ENCODE measurements at regions not wholly inside any gene's neighbourhood (a gene's known extent, or its start where the extent isn't known, plus 50 kb on each side); places are given as distances from the start of the nearest gene placed in this dataset.
A peak's percentile ranks its signal among the peaks of the same experiment; 100 is the strongest.

DNA sequence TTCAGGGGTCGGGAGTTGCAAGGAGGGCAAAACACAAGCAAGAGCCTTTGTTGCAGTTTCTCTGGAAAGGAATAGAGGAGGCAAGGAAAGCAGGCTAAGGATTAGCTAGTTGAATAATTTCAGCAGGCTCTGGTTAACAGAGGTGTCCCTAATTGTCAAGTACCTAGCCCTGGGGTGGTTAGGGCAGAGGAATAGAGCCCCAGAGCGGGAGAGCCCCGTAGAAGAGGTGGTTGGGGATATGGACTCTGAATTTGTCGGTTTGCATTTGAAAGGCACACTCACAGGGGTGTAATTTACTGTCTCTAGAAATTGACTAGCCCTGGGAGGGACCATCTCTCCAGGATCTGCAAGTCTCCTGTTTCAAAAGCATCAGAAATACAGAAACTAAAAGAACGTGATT is 1030.2 kb downstream of the TMEM182 start (continued):
- TF ChIP-seq, protein P1, sequence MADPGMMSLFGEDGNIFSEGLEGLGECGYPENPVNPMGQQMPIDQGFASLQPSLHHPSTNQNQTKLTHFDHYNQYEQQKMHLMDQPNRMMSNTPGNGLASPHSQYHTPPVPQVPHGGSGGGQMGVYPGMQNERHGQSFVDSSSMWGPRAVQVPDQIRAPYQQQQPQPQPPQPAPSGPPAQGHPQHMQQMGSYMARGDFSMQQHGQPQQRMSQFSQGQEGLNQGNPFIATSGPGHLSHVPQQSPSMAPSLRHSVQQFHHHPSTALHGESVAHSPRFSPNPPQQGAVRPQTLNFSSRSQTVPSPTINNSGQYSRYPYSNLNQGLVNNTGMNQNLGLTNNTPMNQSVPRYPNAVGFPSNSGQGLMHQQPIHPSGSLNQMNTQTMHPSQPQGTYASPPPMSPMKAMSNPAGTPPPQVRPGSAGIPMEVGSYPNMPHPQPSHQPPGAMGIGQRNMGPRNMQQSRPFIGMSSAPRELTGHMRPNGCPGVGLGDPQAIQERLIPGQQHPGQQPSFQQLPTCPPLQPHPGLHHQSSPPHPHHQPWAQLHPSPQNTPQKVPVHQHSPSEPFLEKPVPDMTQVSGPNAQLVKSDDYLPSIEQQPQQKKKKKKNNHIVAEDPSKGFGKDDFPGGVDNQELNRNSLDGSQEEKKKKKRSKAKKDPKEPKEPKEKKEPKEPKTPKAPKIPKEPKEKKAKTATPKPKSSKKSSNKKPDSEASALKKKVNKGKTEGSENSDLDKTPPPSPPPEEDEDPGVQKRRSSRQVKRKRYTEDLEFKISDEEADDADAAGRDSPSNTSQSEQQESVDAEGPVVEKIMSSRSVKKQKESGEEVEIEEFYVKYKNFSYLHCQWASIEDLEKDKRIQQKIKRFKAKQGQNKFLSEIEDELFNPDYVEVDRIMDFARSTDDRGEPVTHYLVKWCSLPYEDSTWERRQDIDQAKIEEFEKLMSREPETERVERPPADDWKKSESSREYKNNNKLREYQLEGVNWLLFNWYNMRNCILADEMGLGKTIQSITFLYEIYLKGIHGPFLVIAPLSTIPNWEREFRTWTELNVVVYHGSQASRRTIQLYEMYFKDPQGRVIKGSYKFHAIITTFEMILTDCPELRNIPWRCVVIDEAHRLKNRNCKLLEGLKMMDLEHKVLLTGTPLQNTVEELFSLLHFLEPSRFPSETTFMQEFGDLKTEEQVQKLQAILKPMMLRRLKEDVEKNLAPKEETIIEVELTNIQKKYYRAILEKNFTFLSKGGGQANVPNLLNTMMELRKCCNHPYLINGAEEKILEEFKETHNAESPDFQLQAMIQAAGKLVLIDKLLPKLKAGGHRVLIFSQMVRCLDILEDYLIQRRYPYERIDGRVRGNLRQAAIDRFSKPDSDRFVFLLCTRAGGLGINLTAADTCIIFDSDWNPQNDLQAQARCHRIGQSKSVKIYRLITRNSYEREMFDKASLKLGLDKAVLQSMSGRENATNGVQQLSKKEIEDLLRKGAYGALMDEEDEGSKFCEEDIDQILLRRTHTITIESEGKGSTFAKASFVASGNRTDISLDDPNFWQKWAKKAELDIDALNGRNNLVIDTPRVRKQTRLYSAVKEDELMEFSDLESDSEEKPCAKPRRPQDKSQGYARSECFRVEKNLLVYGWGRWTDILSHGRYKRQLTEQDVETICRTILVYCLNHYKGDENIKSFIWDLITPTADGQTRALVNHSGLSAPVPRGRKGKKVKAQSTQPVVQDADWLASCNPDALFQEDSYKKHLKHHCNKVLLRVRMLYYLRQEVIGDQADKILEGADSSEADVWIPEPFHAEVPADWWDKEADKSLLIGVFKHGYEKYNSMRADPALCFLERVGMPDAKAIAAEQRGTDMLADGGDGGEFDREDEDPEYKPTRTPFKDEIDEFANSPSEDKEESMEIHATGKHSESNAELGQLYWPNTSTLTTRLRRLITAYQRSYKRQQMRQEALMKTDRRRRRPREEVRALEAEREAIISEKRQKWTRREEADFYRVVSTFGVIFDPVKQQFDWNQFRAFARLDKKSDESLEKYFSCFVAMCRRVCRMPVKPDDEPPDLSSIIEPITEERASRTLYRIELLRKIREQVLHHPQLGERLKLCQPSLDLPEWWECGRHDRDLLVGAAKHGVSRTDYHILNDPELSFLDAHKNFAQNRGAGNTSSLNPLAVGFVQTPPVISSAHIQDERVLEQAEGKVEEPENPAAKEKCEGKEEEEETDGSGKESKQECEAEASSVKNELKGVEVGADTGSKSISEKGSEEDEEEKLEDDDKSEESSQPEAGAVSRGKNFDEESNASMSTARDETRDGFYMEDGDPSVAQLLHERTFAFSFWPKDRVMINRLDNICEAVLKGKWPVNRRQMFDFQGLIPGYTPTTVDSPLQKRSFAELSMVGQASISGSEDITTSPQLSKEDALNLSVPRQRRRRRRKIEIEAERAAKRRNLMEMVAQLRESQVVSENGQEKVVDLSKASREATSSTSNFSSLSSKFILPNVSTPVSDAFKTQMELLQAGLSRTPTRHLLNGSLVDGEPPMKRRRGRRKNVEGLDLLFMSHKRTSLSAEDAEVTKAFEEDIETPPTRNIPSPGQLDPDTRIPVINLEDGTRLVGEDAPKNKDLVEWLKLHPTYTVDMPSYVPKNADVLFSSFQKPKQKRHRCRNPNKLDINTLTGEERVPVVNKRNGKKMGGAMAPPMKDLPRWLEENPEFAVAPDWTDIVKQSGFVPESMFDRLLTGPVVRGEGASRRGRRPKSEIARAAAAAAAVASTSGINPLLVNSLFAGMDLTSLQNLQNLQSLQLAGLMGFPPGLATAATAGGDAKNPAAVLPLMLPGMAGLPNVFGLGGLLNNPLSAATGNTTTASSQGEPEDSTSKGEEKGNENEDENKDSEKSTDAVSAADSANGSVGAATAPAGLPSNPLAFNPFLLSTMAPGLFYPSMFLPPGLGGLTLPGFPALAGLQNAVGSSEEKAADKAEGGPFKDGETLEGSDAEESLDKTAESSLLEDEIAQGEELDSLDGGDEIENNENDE (IDR thresholded peaks at IDR 0.05; ENCODE audit: insufficient replicate concordance, low read length), result peak; percentile 68
- TF ChIP-seq EP300 (IDR thresholded peaks at IDR 0.05; ENCODE audit: borderline replicate concordance in 1 of 2, low read depth in 2 of 2, low read length in 2 of 2) (peak in 1 of 2 experiments; percentile 62; a peak in 1 of 3 replicates), ZNF274 (IDR thresholded peaks at IDR 0.05; ENCODE audit: borderline replicate concordance, extremely low read depth, low read length) (peak; percentile 40; the same call in 1 of the 2 replicates), NRF1 (IDR thresholded peaks at IDR 0.05; ENCODE audit: low read depth, low read length) (no peak), RAD21 (IDR thresholded peaks at IDR 0.05 in 1 of 2, conservative IDR thresholded peaks at IDR 0.05 in 1 of 2; ENCODE audit: low read depth in 2 of 2, low read length in 2 of 2) (peak in 1 of 2 experiments; percentile 38; a peak in 1 of 4 replicates), HDAC6 (IDR thresholded peaks at IDR 0.05; ENCODE audit: low read depth, low read length) (peak; percentile 88), SP4 (IDR thresholded peaks at IDR 0.05; ENCODE audit: low read length) (no peak), MAFK (IDR thresholded peaks at IDR 0.05; ENCODE audit: low read depth, low read length) (no peak), PHF8 (conservative IDR thresholded peaks at IDR 0.05; ENCODE audit: low read depth, low read length) (no peak), POU5F1 (IDR thresholded peaks at IDR 0.05; ENCODE audit: low read depth, low read length) (peak; percentile 68; the same call in 1 of the 2 replicates)
- TF ChIP-seq, protein P2, sequence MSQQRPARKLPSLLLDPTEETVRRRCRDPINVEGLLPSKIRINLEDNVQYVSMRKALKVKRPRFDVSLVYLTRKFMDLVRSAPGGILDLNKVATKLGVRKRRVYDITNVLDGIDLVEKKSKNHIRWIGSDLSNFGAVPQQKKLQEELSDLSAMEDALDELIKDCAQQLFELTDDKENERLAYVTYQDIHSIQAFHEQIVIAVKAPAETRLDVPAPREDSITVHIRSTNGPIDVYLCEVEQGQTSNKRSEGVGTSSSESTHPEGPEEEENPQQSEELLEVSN (IDR thresholded peaks at IDR 0.05), result no peak

All from H1 (cell line).